ENCODE measurements at regions not wholly inside any gene's neighbourhood (a gene's known extent, or its start where the extent isn't known, plus 50 kb on each side); places are given as distances from the start of the nearest gene placed in this dataset.
"Not testable (repeated sequence)": the region's sequence is repeated elsewhere in the genome, so short reads cannot be mapped to it uniquely, and the experiment has no call there.

DNA sequence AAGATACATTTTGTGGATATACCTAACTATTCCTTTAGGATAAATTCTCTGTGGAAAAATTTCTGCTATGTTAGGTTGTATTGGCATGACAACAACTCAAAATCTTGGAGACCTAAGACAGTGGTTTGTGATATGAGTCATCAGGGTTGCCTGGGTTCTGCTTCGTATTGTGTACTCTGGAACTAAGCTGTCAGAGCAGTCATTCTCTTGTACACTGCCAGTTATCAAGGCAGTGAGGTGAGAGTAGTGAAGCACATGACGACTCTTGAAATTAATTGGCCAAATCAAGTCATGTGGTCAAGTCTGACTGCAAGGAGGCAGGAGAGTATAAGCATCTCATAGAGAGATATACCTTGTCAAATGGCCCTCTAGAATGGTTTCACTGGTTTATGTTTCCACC is 104.4 kb downstream of the FANCF start:
- Histone ChIP-seq H3K9me3 (ENCODE audit: control insufficient read depth, insufficient read depth, low read depth, low read length) (no peaks in the 10 kb centered on the region), H4K20me1 (ENCODE audit: control insufficient read depth, extremely low read depth, insufficient read depth, low read length) (no peaks in the 10 kb centered on the region), H3K27ac (ENCODE audit: insufficient read depth, low read length) (no peak overlapping the region), H3K27me3 (ENCODE audit: control insufficient read depth, insufficient read depth, low read length) (no peaks in the 10 kb centered on the region), H3K4me2 (ENCODE audit: extremely low read depth, insufficient read depth, low read length) (no peak overlapping the region), H2AFZ (ENCODE audit: low read length) (no peak overlapping the region), H3K9ac (ENCODE audit: insufficient read depth, low read length) (no peak overlapping the region), H3K79me2 (ENCODE audit: control insufficient read depth, insufficient read depth, low read length) (no peaks in the 10 kb centered on the region), H3K36me3 (ENCODE audit: control insufficient read depth, insufficient read depth, low read length) (no peaks in the 10 kb centered on the region), H3K4me1 (ENCODE audit: control insufficient read depth, extremely low read depth, insufficient read depth, low read length) (no peaks in the 10 kb centered on the region), H3K4me3 (replicated peaks in 1 of 4; ENCODE audit: control extremely low read depth in 1 of 4, insufficient read depth in 1 of 4, low read depth in 3 of 4, low read length in 4 of 4) (no peak overlapping the region)
- peak; percentile 1 to 90 for DNase-seq (ENCODE audit: low read depth in 2 of 2)
- TF ChIP-seq EZH2 (IDR thresholded peaks at IDR 0.05; ENCODE audit: low read length, missing control alignments) (no peak), CTCF (conservative IDR thresholded peaks at IDR 0.05 in 1 of 2, IDR thresholded peaks at IDR 0.05 in 1 of 2; ENCODE audit: low read depth in 1 of 2, low read length in 2 of 2) (no peak)

DNA sequence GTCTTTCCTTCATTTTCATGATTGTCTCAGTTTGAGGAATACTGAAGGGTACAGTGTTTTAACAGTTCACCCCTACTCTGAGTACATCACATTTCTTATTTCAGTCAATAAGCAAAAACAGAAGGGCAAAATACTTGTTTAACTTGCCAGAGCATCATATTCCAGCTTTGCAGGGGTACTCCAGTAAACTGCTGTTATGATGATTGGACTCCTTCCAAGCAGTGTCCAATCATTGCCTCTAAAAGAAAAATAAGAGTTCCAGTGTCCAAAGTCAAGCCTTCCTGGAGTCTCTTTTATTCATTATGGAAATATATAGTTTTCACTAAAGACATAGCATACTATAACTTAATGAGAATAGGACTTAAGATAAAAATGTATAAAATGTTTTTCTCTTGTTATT is 105.1 kb downstream of the FANCF start:
- Histone ChIP-seq H3K27ac (ENCODE audit: insufficient read depth, low read length) (no peak overlapping the region), H4K20me1 (ENCODE audit: control insufficient read depth, extremely low read depth, insufficient read depth, low read length) (no peaks in the 10 kb centered on the region), H3K79me2 (ENCODE audit: control insufficient read depth, insufficient read depth, low read length) (no peaks in the 10 kb centered on the region), H3K4me2 (ENCODE audit: extremely low read depth, insufficient read depth, low read length) (no peak overlapping the region), H3K4me3 (replicated peaks in 1 of 4; ENCODE audit: control extremely low read depth in 1 of 4, insufficient read depth in 1 of 4, low read depth in 3 of 4, low read length in 4 of 4) (no peak overlapping the region), H3K36me3 (ENCODE audit: control insufficient read depth, insufficient read depth, low read length) (no peaks in the 10 kb centered on the region), H3K9me3 (ENCODE audit: control insufficient read depth, insufficient read depth, low read depth, low read length) (no peaks in the 10 kb centered on the region), H3K9ac (ENCODE audit: insufficient read depth, low read length) (no peak overlapping the region), H3K4me1 (ENCODE audit: control insufficient read depth, extremely low read depth, insufficient read depth, low read length) (no peaks in the 10 kb centered on the region), H3K27me3 (ENCODE audit: control insufficient read depth, insufficient read depth, low read length) (no peaks in the 10 kb centered on the region), H2AFZ (ENCODE audit: low read length) (no peak overlapping the region)
- DNase-seq (ENCODE audit: low read depth in 2 of 2), result peak in 1 of 2 donors; percentile 16
- TF ChIP-seq CTCF (conservative IDR thresholded peaks at IDR 0.05 in 1 of 2, IDR thresholded peaks at IDR 0.05 in 1 of 2; ENCODE audit: low read depth in 1 of 2, low read length in 2 of 2), result no peak
- no peak for TF ChIP-seq EZH2 (IDR thresholded peaks at IDR 0.05; ENCODE audit: low read length, missing control alignments)

GRCh38 chr11:22518344-22518743 is 107.3 kb downstream of the FANCF start:
- not testable (repeated sequence) for H3K9me3 ChIP-seq (ENCODE audit: control insufficient read depth, insufficient read depth, low read depth, low read length); H3K9ac ChIP-seq (ENCODE audit: insufficient read depth, low read length); H3K27me3 ChIP-seq (ENCODE audit: control insufficient read depth, insufficient read depth, low read length); H3K36me3 ChIP-seq (ENCODE audit: control insufficient read depth, insufficient read depth, low read length); H3K27ac ChIP-seq (ENCODE audit: insufficient read depth, low read length); H3K4me3 ChIP-seq (replicated peaks in 1 of 4; ENCODE audit: control extremely low read depth in 1 of 4, insufficient read depth in 1 of 4, low read depth in 3 of 4, low read length in 4 of 4); H3K79me2 ChIP-seq (ENCODE audit: control insufficient read depth, insufficient read depth, low read length); H2AFZ ChIP-seq (ENCODE audit: low read length); H3K4me1 ChIP-seq (ENCODE audit: control insufficient read depth, extremely low read depth, insufficient read depth, low read length); H3K4me2 ChIP-seq (ENCODE audit: extremely low read depth, insufficient read depth, low read length); H4K20me1 ChIP-seq (ENCODE audit: control insufficient read depth, extremely low read depth, insufficient read depth, low read length)
- peak in 1 of 2 donors; percentile 37 for DNase-seq (ENCODE audit: low read depth in 2 of 2)

DNA sequence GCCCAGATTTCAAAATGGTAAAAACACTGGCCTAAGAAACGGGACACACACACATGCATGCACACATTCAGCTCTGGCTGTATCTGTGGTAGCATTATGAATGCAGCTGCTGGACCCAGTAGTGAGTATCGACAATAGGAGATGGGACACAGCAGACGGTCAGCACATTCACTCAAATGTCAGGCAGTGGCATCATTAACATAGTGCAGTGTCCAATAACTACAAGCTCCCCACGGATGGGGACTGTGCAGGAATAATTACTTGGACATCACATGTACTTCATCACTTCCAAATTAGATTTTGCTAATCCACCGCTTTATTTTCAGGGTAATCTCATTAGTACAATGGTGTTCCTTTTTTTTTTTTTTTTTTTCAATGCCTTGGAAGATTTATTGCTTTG is 109.5 kb downstream of the FANCF start:
- H3K27ac ChIP-seq (ENCODE audit: insufficient read depth, low read length), result no peak overlapping the region
- no peaks in the 10 kb centered on the region for H3K4me1 ChIP-seq (ENCODE audit: control insufficient read depth, extremely low read depth, insufficient read depth, low read length)
- H2AFZ ChIP-seq (ENCODE audit: low read length), result no peak overlapping the region
- H4K20me1 ChIP-seq (ENCODE audit: control insufficient read depth, extremely low read depth, insufficient read depth, low read length), result no peaks in the 10 kb centered on the region
- H3K9ac ChIP-seq (ENCODE audit: insufficient read depth, low read length), result no peak overlapping the region
- DNase-seq (ENCODE audit: low read depth in 2 of 2), result no peak
- H3K27me3 ChIP-seq (ENCODE audit: control insufficient read depth, insufficient read depth, low read length), result no peaks in the 10 kb centered on the region
- no peak overlapping the region for H3K4me3 ChIP-seq (replicated peaks in 1 of 4; ENCODE audit: control extremely low read depth in 1 of 4, insufficient read depth in 1 of 4, low read depth in 3 of 4, low read length in 4 of 4)
- H3K4me2 ChIP-seq (ENCODE audit: extremely low read depth, insufficient read depth, low read length), result no peak overlapping the region
- no peaks in the 10 kb centered on the region for H3K79me2 ChIP-seq (ENCODE audit: control insufficient read depth, insufficient read depth, low read length)
- TF ChIP-seq CTCF (conservative IDR thresholded peaks at IDR 0.05 in 1 of 2, IDR thresholded peaks at IDR 0.05 in 1 of 2; ENCODE audit: low read depth in 1 of 2, low read length in 2 of 2) (no peak), EZH2 (IDR thresholded peaks at IDR 0.05; ENCODE audit: low read length, missing control alignments) (no peak)
- no peaks in the 10 kb centered on the region for H3K36me3 ChIP-seq (ENCODE audit: control insufficient read depth, insufficient read depth, low read length)
- no peaks in the 10 kb centered on the region for H3K9me3 ChIP-seq (ENCODE audit: control insufficient read depth, insufficient read depth, low read depth, low read length)

Data from fibroblast of lung (primary cell).